ENCODE measurements at regions not wholly inside any gene's neighbourhood (a gene's known extent, or its start where the extent isn't known, plus 50 kb on each side); places are given as distances from the start of the nearest gene placed in this dataset.
"Not testable (repeated sequence)": the region's sequence is repeated elsewhere in the genome, so short reads cannot be mapped to it uniquely, and the experiment has no call there.

DNA sequence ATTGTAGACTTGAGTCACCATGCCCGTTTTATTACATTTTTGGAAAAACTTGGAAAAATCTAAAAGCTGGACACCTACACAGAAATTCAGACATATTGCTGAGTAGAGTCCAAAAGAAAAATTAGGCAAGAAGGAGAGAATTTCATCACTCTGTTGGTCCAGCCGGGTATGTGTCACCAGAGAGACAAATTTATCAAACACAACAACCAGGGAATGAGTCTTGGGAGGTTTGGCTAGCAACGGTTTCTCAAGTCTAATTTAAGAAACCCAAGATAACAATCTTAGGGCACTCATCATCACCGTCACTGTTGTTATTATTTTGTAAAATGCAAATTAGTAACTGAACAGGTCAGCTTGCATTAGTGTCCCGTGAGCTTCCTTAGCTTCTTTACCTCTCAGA lies 197.5 kb upstream of the C2CD4B start:
- intact Hi-C loops (cut with micrococcal nuclease), result no loop called here

GRCh38 chr15:62363913-62364312 lies 198.8 kb upstream of the C2CD4B start:
- intact Hi-C loops (cut with micrococcal nuclease), result no loop called here

DNA sequence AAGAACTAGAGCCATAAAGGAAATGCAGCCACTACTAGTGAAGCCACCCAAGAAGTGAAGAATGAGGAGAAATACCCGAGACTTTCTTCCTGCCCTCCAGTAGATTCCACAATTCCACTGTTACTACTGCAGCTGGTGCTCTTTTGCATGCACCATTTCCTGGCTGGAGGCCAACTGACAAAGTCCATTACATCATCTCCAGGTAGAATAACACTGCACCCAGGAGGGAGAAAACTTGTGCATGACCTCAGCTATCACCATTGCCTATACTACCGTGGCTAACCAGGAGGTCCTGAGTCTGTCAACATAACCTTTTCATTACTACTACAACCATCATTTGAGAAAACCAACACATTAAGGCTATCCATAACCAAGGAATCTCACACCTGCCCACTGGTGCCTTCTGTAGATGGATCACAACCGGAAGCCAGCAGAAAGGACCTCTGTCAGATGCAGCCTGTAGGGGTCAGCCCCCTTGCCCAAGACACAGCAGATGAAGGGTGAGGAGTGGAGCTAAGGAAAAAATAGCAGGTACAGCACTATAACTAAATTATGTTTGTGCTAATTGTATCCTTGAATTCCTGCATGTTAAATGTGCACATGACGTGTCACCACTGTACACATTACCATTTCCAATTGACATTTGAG lies 200.8 kb upstream of the C2CD4B start:
- intact Hi-C loops (cut with micrococcal nuclease), result no loop called here

DNA sequence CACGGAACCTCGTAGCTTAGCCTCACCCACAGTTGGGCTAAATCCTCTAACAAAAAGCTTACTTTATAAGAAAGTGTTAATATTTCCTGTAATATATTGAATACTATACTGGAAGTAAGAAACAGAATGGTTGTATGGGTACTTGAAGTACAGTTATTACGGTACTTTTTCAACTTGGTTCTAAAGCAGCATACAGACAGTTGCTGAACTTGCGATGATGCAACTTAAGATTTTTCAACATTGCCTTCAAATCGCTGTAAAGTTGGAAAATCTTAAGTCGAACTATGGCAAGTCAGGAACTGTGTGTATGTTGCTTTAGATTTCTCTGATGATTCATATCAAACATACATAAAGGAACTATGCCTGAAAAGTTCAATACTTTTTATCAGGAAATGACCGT lies 204.4 kb upstream of the C2CD4B start:
- intact Hi-C loops (cut with micrococcal nuclease), result no loop called here

DNA sequence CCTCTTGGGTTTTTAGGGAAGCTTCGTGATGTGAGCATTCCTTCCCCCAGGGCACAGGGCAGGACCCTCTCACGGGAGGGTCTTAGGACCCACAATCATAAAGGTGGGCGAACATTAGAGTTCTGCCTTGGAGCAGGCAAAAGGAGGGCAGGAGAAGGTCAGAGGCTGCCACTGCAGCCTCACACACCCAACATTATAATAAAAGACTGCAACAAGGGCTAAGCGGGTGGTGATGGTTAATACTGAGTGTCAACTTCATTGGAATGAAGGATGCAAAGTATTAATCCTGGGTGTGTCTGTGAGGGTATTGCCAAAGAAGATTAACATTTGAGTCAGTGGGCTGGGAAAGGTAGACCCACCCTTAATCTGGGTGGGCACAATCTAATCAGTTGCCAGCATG lies 206.6 kb upstream of the C2CD4B start:
- intact Hi-C loops (cut with micrococcal nuclease), result not testable (repeated sequence)

GRCh38 chr15:62377736-62378480 lies 212.8 kb upstream of the C2CD4B start:
- intact Hi-C loops (cut with micrococcal nuclease), result no loop called here

DNA sequence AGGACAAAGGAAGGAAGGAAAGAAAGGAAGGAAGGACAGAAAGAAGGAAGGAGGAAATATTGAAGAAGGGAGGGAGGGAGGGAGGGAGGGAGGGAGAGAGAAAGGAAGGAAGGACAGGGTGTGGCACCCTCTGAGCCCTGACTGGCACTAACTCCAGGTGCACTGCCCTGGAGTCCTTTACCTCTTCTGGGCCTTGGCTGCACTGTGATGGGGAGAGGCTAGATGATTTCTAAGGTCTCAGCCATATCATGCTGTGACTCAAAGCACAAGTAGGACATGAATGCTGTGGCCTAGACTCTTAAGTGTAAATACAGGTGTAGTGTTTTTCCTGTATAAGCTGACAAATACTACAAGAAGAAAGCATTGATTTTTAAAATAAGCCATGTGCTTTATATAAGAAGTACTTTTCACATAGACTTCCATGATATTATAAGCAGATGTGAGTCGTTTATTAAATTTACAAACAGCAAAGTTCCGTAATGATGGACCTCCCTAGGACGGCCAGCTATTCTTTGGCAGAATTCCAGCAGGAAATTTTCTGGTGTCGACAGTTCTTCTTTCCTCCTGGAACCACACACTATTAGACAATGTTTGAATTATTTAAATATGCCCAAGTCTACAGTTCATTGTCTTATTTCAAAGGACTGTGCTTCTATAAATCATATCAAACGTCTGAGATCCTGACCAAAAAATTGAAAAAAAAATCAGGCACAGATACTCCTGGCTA lies 213.8 kb upstream of the C2CD4B start:
- intact Hi-C loops (cut with micrococcal nuclease), result no loop called here

DNA sequence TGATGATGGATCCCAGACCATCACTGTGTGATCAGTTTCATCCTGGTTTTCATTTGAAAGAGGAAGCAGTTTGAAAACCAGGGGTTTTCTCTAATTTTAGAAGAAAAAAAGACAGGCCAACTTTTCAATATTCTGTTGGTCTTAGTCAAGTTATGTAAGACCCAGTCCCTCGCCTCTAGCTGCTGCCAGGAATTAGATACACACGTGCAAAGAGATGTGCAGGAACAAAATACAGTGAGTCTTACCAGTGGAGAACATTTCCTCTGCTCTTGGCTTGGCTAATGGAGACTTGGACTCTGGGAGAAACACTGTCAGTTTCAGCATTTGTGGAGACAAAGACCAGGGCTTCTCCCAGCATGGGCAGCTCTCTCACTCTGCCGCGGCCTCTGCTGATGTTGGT lies 214.9 kb upstream of the C2CD4B start:
- intact Hi-C loops (cut with micrococcal nuclease), result no loop called here

- intact Hi-C loops (cut with micrococcal nuclease), result no loop called here
Measured at GRCh38 chr15:62382046-62382445, 217.0 kb upstream of the C2CD4B start.

DNA sequence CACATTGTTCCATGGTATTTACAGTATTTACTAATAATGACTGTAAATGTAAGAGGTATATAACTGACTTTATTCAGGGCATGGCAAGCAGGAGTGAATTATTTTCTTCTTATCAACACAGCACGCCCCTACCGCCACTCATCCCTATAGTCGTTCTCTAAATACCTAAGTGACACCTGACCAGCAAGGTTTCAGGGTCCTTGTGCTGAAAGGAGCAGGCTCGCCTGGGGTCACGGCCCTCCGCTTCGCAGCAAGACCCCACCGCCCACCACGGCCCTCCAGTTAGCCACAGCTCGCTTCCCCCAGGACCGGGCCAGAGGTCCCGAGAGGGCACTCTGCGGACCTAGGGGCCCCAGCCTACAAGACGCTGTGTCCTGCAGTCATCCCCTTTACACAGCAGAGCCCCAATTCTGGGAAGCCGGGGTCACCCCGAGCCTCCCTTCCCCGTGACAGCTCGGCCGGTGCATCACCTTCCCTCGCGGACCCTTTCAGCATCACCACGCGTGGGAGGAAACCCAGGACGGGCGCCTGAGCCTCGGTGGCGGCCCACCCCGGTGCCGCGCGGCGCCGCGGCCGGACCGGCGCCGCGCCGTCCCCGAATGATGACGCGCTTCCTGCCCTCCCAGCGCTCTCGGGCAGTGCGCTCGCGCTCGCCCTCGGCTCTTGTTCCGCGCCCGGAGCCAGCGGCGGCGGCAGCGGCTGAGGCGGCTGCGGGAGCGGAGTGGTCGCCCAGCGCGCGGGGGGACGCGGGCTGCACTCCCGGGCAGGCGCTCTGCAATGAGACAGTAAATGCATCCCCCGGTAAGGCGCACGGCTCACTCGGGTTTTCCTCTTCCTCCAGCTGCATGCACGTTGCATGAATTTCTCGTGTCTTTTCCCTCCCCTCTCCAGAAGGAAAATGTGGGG lies 225.1 kb upstream of the C2CD4B start, which contains the start of gene TLN2:
Gene TLN2, plus strand, starts transcription at position 666 of the 906 bp plus-strand sequence.
- intact Hi-C loops (cut with micrococcal nuclease), result loop anchor here (1.0 to 10.0 kb wide), 4 partner anchors 45 to 657 kb away; partner anchors contain the start of gene VPS13C

- intact Hi-C loops (cut with micrococcal nuclease), result loop anchor here (1.0 to 10.0 kb wide), 4 partner anchors 46 to 656 kb away; partner anchors contain the start of gene VPS13C
Measured at GRCh38 chr15:62390791-62391640, 225.9 kb upstream of the C2CD4B start.

DNA sequence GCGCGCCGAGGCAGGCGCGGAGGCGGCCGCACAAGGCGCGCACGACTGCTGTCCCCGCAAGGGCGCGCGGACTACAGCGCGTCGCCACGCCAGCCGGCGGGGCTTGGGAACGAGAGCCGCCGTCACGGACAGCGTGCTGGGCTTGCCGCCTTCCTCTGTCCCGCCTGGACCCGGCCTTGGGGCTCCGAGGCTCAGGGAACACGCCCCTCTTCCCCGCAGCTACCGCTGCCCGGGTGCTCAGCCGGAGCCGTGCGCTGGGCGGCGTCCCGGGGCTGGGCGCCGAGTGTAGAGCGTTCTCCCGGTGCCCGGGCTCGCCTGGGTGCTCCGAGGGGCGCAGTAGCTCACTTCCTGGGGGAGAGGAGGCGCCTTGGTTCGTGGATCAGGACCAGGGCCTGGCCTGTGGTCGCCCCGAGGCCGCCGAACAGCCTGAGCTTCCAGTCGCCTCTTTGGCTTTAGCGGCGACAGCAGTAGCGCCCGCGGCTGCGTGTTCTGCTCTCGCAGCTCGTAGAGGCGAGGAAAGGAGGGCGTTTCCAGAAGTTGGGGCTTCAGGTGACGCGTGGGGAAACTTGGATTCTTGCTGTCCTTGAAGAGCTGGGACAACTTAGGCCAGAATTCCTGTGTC lies 226.7 kb upstream of the C2CD4B start:
- intact Hi-C loops (cut with micrococcal nuclease), result loop anchor here (5.0 to 10.0 kb wide), 3 partner anchors 329 to 656 kb away; partner anchors contain the start of gene VPS13C

GRCh38 chr15:62392376-62392775 lies 227.3 kb upstream of the C2CD4B start:
- intact Hi-C loops (cut with micrococcal nuclease), result loop anchor here (5.0 to 10.0 kb wide), 3 partner anchors 330 to 655 kb away; partner anchors contain the start of gene VPS13C

DNA sequence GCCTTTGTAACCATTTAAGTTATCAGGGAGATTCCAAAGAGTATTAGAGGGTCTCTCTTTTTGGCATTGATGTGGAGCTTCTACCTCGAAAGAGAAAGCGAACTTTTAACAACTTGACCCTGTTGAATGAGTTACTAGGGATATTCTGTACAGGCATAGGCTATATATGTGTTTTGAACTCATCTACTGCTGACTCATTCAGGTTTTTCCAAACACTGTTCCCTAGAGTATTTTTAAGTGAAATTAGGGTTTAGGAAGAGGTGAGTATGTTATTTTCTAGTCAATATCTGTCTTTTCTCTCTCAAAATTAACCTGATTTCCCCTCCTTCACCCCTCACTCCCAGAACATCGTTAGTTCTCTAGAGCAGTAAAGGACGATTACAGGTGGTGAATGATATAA lies 228.1 kb upstream of the C2CD4B start:
- intact Hi-C loops (cut with micrococcal nuclease), result loop anchor here (5.0 to 10.0 kb wide), 3 partner anchors 331 to 654 kb away; partner anchors contain the start of gene VPS13C

DNA sequence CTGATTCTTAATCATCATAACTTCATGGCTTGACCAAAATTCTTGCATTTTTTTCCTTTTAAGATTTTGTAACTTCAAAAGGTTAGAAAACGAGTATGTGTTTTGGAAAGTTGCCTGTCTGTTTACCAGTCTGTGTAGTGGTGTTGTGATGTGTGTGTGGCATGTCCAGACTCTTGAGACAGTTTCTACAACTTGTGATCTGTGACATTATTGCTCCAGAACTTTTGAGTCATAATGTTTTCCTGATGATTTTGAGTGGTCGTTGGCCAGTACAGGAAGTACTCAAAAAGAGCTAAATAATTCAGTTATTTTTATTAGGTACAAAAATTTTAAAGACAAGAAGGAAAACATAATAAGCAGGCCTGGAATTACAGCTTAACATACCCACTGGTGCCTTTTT lies 229.0 kb upstream of the C2CD4B start:
- intact Hi-C loops (cut with micrococcal nuclease), result loop anchor here (5.0 to 10.0 kb wide), 3 partner anchors 332 to 653 kb away; partner anchors contain the start of gene VPS13C

- intact Hi-C loops (cut with micrococcal nuclease), result no loop called here
Measured at GRCh38 chr15:62400778-62401177, 235.7 kb upstream of the C2CD4B start.

DNA sequence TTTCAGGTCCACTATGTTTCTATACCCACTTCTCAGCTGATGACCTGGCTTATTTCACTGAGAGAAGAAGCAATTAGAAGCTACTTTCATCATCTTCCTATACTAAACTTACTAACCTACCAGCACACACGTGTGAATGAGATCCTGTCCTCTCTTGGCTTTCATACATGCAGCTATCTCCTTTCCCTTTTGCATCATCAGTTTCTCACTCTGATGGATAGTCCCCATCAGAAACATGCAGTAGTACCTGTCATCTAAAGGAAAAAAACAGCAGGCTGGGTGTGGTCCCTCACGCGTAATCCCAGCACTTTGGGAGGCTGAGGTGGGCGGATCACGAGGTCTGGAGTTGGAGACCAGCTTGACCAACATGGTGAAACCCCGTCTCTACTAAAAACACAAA lies 237.6 kb upstream of the C2CD4B start:
- intact Hi-C loops (cut with micrococcal nuclease), result no loop called here

DNA sequence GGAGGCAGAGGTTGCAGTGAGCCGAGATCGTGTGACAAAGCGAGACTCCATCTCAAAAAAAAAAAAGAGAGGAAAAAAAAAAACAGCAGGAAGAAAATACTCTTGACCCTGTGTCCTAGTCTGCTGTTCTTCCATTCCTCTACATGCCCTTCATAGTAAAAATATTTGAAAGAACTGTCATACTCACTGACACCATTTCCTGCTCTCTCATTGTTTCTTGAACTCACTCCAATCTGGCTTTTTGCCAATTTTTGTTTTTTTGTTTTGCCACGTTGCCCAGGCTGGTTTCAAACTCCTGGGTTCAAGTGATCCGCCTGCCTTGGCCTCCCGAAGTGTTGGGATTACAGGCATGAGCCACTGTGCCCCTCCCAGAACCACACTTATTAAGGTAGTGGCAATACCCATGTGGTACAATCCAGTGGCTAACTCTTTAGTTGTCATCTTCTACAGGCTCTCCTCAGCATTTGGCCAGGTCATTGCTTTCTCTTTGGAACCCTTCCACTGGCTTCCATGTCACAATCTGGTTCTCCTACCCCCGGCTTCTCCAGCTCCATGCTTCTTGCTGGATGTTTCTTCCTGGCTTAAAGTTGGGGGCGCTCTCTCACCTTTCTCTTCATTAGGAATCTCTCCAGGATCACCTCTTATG lies 238.2 kb upstream of the C2CD4B start:
- intact Hi-C loops (cut with micrococcal nuclease), result no loop called here
